Esophagus squamous epithelium (tissue), 4 donors: ENCODE measurements at regions not wholly inside any gene's neighbourhood (a gene's known extent, or its start where the extent isn't known, plus 50 kb on each side); places are given as distances from the start of the nearest gene placed in this dataset.

Source experiments
- CTCF ChIP-seq, 6 experiments: fragments of 450-650 bp in 4 of 6; fragments of 200-600 bp in 2 of 6; sonication (generic) in 2 of 6; IDR thresholded peaks; one replicate each; pipeline ENCODE4 v1.5.1; 2016 to 2019; ENCODE audit warnings: antibody characterized with exemption in 6 of 6, mild to moderate bottlenecking in 4 of 6, moderate library complexity in 4 of 6
- POLR2A ChIP-seq, 4 donors: fragments of 450-650 bp; IDR thresholded peaks; one replicate each; pipeline ENCODE4 v1.6.1; 2017; ENCODE audit warnings: antibody characterized with exemption in 4 of 4, mild to moderate bottlenecking in 4 of 4, moderate library complexity in 3 of 4

DNA sequence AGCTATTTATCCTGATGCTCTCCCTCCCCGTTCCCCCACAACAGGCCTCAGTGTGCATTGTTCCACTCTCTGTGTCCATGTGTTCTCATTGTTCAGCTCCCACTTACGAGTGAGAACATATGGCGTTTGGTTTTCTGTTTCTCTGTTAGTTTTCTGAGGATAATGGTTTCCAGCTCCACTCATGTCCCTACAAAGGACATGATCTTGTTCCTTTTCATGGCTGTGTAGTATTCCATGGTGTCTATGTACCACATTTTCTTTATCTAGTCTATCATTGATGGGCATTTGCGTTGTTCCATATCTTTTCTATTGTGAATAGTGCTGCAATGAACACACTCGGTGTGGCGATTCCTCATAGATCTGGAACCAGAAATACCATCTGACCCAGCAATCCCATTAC is 225.9 kb upstream of the CDH4 start:
- TF ChIP-seq POLR2A (IDR thresholded peaks at IDR 0.05) (no peak), CTCF (IDR thresholded peaks at IDR 0.05) (no peak)
